ENCODE measurements at regions not wholly inside any gene's neighbourhood (a gene's known extent, or its start where the extent isn't known, plus 50 kb on each side); places are given as distances from the start of the nearest gene placed in this dataset.

- Histone ChIP-seq H3K4me3 (ENCODE audit: insufficient read depth, low read length, poor library complexity, severe bottlenecking) (no peak overlapping the region), H2AFZ (ENCODE audit: low read depth, low read length, severe bottlenecking) (no peak overlapping the region), H3K36me3 (ENCODE audit: low read length) (no peaks in the 10 kb centered on the region), H3K9me3 (ENCODE audit: insufficient read depth, low read length) (no peaks in the 10 kb centered on the region), H3K27ac (ENCODE audit: low read depth, low read length) (no peak overlapping the region), H3K9ac (ENCODE audit: low read length) (no peak overlapping the region), H4K20me1 (ENCODE audit: low read depth, low read length) (no peaks in the 10 kb centered on the region), H3F3A (ENCODE audit: insufficient read depth) (no peaks in the 10 kb centered on the region), H3K9me2 (replicated peaks; ENCODE audit: insufficient read depth, low read length) (no peaks in the 10 kb centered on the region), H3K79me2 (ENCODE audit: insufficient read depth, low read length) (no peaks in the 10 kb centered on the region), H3K27me3 (ENCODE audit: low read length) (no peaks in the 10 kb centered on the region), H3K4me2 (ENCODE audit: low read depth, low read length, poor library complexity, severe bottlenecking) (no peak overlapping the region)
- no peak for TF ChIP-seq EZH2phosphoT487 (conservative IDR thresholded peaks at IDR 0.05; ENCODE audit: low read length)
- no peak for TF ChIP-seq CTCF (IDR thresholded peaks at IDR 0.05; ENCODE audit: insufficient read depth, low read length, poor library complexity, severe bottlenecking)
Measured at GRCh38 chr13:77459592-77459991, 75.9 kb upstream of the SCEL start.

DNA sequence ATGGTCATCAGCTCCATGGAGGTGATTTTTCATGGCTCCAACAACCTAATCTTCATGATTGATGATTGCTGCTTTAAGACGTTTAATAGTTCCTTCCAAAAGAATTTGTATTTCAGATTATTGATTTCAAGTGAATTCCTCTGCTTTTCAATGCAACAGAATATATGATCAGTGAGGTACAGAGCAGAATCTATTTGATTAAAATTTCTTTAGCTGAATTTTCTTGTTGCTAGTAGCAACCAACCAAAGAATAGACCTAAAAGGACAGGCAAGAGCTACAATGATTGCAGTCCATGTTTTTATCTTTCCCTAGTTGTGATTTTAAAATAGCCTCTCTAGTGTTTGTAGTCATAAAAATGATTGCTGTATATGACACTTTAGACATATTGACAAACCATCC, 76.8 kb upstream of the SCEL start:
- Histone ChIP-seq H3K9me2 (replicated peaks; ENCODE audit: insufficient read depth, low read length) (no peaks in the 10 kb centered on the region), H3F3A (ENCODE audit: insufficient read depth) (no peaks in the 10 kb centered on the region), H4K20me1 (ENCODE audit: low read depth, low read length) (no peaks in the 10 kb centered on the region), H2AFZ (ENCODE audit: low read depth, low read length, severe bottlenecking) (no peak overlapping the region), H3K4me2 (ENCODE audit: low read depth, low read length, poor library complexity, severe bottlenecking) (no peak overlapping the region), H3K36me3 (ENCODE audit: low read length) (no peaks in the 10 kb centered on the region), H3K27ac (ENCODE audit: low read depth, low read length) (no peak overlapping the region), H3K27me3 (ENCODE audit: low read length) (no peaks in the 10 kb centered on the region), H3K4me3 (ENCODE audit: insufficient read depth, low read length, poor library complexity, severe bottlenecking) (no peak overlapping the region), H3K9ac (ENCODE audit: low read length) (no peak overlapping the region), H3K79me2 (ENCODE audit: insufficient read depth, low read length) (no peaks in the 10 kb centered on the region), H3K9me3 (ENCODE audit: insufficient read depth, low read length) (no peaks in the 10 kb centered on the region)
- no peak for TF ChIP-seq EZH2phosphoT487 (conservative IDR thresholded peaks at IDR 0.05; ENCODE audit: low read length)
- TF ChIP-seq CTCF (IDR thresholded peaks at IDR 0.05; ENCODE audit: insufficient read depth, low read length, poor library complexity, severe bottlenecking), result no peak

GRCh38 chr13:77457966-77458365, 77.5 kb upstream of the SCEL start:
- Histone ChIP-seq H3K4me3 (ENCODE audit: insufficient read depth, low read length, poor library complexity, severe bottlenecking) (no peak overlapping the region), H3K9me2 (replicated peaks; ENCODE audit: insufficient read depth, low read length) (no peaks in the 10 kb centered on the region), H3K9ac (ENCODE audit: low read length) (no peak overlapping the region), H3K36me3 (ENCODE audit: low read length) (no peaks in the 10 kb centered on the region), H2AFZ (ENCODE audit: low read depth, low read length, severe bottlenecking) (no peak overlapping the region), H3K4me2 (ENCODE audit: low read depth, low read length, poor library complexity, severe bottlenecking) (no peak overlapping the region), H3F3A (ENCODE audit: insufficient read depth) (no peaks in the 10 kb centered on the region), H4K20me1 (ENCODE audit: low read depth, low read length) (no peaks in the 10 kb centered on the region), H3K27me3 (ENCODE audit: low read length) (no peaks in the 10 kb centered on the region), H3K9me3 (ENCODE audit: insufficient read depth, low read length) (no peaks in the 10 kb centered on the region), H3K79me2 (ENCODE audit: insufficient read depth, low read length) (no peaks in the 10 kb centered on the region), H3K27ac (ENCODE audit: low read depth, low read length) (no peak overlapping the region)
- no peak for TF ChIP-seq CTCF (IDR thresholded peaks at IDR 0.05; ENCODE audit: insufficient read depth, low read length, poor library complexity, severe bottlenecking)
- TF ChIP-seq EZH2phosphoT487 (conservative IDR thresholded peaks at IDR 0.05; ENCODE audit: low read length), result no peak

DNA sequence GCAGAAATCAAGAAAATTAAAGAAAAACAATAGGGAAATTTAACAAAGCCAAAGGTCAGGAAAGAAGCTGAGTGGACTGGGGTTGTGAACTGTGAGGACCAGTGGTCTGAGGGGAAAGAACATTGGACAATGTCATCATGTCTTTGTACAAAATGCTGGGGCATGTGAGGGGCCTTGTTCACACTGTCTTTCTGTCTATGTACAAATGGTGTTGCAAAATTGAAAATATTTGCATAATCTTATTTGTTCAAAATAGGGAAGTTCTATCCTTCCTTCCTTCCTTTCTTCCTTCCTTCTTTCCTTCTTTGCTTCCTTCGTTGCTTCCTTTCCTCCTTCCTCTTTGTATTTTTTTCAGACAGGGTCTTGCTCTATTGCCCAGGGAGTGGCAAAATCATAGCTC, 79.2 kb upstream of the SCEL start:
- Histone ChIP-seq H3K9ac (ENCODE audit: low read length) (no peak overlapping the region), H3K27ac (ENCODE audit: low read depth, low read length) (no peak overlapping the region), H4K20me1 (ENCODE audit: low read depth, low read length) (no peaks in the 10 kb centered on the region), H3K27me3 (ENCODE audit: low read length) (no peaks in the 10 kb centered on the region), H2AFZ (ENCODE audit: low read depth, low read length, severe bottlenecking) (no peak overlapping the region), H3K79me2 (ENCODE audit: insufficient read depth, low read length) (no peaks in the 10 kb centered on the region), H3K9me2 (replicated peaks; ENCODE audit: insufficient read depth, low read length) (no peaks in the 10 kb centered on the region), H3F3A (ENCODE audit: insufficient read depth) (no peaks in the 10 kb centered on the region), H3K4me3 (ENCODE audit: insufficient read depth, low read length, poor library complexity, severe bottlenecking) (no peak overlapping the region), H3K9me3 (ENCODE audit: insufficient read depth, low read length) (no peaks in the 10 kb centered on the region), H3K36me3 (ENCODE audit: low read length) (no peaks in the 10 kb centered on the region), H3K4me2 (ENCODE audit: low read depth, low read length, poor library complexity, severe bottlenecking) (no peak overlapping the region)
- TF ChIP-seq CTCF (IDR thresholded peaks at IDR 0.05; ENCODE audit: insufficient read depth, low read length, poor library complexity, severe bottlenecking), result no peak
- TF ChIP-seq EZH2phosphoT487 (conservative IDR thresholded peaks at IDR 0.05; ENCODE audit: low read length), result no peak
